Peyer's patch (tissue), 4 donors: ENCODE measurements at regions not wholly inside any gene's neighbourhood (a gene's known extent, or its start where the extent isn't known, plus 50 kb on each side); places are given as distances from the start of the nearest gene placed in this dataset.
"Not testable (repeated sequence)": the region's sequence is repeated elsewhere in the genome, so short reads cannot be mapped to it uniquely, and the experiment has no call there.

Experiments
- DNase-seq, 3 donors: peaks; one replicate each; pipeline ENCODE4 v3.0.0-alpha.2; 2017 to 2019
- H3K27ac ChIP-seq, 4 donors: fragments of 200-600 bp; sonication (generic); one replicate each; pipeline ENCODE4 v1.5.1; 2016 to 2019
- H3K27me3 ChIP-seq, 2 donors: fragments of 200-600 bp; sonication (generic); one replicate each; pipeline ENCODE4 v1.5.1; 2019
- H3K36me3 ChIP-seq, 3 donors: fragments of 200-600 bp; sonication (generic); one replicate each; pipeline ENCODE4 v1.5.1; 2016 to 2019
- H3K4me1 ChIP-seq, 4 donors: fragments of 200-600 bp; sonication (generic); one replicate each; pipeline ENCODE4 v1.5.1; 2016 to 2019
- H3K4me3 ChIP-seq, 4 donors: fragments of 200-600 bp; sonication (generic); 1 replicate in 3 of 4; 2 replicates in 1 of 4; pipeline ENCODE4 v1.5.1; 2016 to 2019; ENCODE audit warnings: mild to moderate bottlenecking in 1 of 4
- H3K9me3 ChIP-seq, 4 donors: fragments of 200-600 bp; sonication (generic); one replicate each; pipeline ENCODE4 v1.5.1; 2016 to 2019; ENCODE audit warnings: mild to moderate bottlenecking in 1 of 4
- POLR2A ChIP-seq, 2 donors: fragments of 450-650 bp; IDR thresholded peaks; one replicate each; pipeline ENCODE4 v1.5.1; 2017; ENCODE audit warnings: antibody characterized with exemption in 2 of 2, mild to moderate bottlenecking in 2 of 2, moderate library complexity in 2 of 2
- TF ChIP-seq, protein P1 (sequence below), 6 experiments: fragments of 450-650 bp in 4 of 6; fragments of 200-600 bp in 2 of 6; sonication (generic) in 1 of 6; IDR thresholded peaks; one replicate each; pipeline ENCODE4 v1.5.1; 2017 to 2019; ENCODE audit warnings: antibody characterized with exemption in 6 of 6, mild to moderate bottlenecking in 3 of 6, moderate library complexity in 1 of 6

DNA sequence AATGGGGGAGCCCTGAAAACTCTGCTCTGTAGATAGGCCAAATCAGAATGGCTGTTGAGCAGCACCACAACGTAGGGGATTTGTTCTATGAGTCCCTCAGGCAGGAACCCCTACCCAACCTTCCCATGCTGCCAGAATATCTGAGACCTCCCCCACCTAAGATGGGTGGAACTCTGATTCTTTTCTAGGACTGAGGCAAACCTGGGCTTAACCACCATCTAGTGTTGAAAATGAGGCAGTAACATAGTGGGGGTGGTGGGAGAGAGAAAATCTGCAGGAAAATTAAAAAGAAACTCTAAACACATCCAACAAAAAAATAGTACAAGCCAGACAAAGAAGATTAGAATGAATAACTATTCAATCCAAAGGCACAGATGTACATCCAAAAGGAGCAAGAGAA, 228.4 kb downstream of the ATPSCKMT start:
- no peaks in the 10 kb centered on the region for H3K36me3 ChIP-seq
- peaks cover 0 to 4% (median 0%) of the 10 kb centered on the region in 4 donors for H3K9me3 ChIP-seq
- no peaks in the 10 kb centered on the region for H3K4me1 ChIP-seq
- no peak overlapping the region for H3K27ac ChIP-seq
- no peak for TF ChIP-seq POLR2A (IDR thresholded peaks at IDR 0.05)
- TF ChIP-seq, protein P1, sequence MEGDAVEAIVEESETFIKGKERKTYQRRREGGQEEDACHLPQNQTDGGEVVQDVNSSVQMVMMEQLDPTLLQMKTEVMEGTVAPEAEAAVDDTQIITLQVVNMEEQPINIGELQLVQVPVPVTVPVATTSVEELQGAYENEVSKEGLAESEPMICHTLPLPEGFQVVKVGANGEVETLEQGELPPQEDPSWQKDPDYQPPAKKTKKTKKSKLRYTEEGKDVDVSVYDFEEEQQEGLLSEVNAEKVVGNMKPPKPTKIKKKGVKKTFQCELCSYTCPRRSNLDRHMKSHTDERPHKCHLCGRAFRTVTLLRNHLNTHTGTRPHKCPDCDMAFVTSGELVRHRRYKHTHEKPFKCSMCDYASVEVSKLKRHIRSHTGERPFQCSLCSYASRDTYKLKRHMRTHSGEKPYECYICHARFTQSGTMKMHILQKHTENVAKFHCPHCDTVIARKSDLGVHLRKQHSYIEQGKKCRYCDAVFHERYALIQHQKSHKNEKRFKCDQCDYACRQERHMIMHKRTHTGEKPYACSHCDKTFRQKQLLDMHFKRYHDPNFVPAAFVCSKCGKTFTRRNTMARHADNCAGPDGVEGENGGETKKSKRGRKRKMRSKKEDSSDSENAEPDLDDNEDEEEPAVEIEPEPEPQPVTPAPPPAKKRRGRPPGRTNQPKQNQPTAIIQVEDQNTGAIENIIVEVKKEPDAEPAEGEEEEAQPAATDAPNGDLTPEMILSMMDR (IDR thresholded peaks at IDR 0.05), result no peak
- H3K4me3 ChIP-seq, result no peak overlapping the region
- DNase-seq, result no peak
- H3K27me3 ChIP-seq, result no peaks in the 10 kb centered on the region

DNA sequence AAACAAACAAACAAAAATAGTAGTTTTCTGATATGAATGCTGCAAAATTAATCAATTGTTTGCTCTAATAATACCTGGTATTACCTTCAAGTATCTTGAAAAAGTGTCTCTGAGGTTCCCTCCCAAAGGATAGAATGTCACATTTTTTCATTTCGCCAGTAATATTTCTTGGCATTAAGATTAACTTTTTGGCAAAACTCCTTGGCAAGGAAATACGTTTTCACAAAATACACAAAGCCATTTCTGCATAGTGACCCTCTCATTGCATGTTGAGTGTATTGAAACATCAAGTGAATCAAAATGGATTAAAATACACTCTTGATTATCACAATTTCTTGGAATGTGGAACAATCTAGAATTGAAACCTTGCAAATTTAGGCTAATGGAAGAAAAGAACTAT, 230.5 kb downstream of the ATPSCKMT start:
- Histone ChIP-seq H3K4me1 (no peaks in the 10 kb centered on the region), H3K27ac (no peak overlapping the region), H3K36me3 (no peaks in the 10 kb centered on the region), H3K27me3 (no peaks in the 10 kb centered on the region), H3K4me3 (no peak overlapping the region), H3K9me3 (peaks cover 0 to 4% (median 0%) of the 10 kb centered on the region in 4 donors)
- no peak for DNase-seq
- no peak for TF ChIP-seq POLR2A (IDR thresholded peaks at IDR 0.05)
- TF ChIP-seq, protein P1 (IDR thresholded peaks at IDR 0.05), result no peak

DNA sequence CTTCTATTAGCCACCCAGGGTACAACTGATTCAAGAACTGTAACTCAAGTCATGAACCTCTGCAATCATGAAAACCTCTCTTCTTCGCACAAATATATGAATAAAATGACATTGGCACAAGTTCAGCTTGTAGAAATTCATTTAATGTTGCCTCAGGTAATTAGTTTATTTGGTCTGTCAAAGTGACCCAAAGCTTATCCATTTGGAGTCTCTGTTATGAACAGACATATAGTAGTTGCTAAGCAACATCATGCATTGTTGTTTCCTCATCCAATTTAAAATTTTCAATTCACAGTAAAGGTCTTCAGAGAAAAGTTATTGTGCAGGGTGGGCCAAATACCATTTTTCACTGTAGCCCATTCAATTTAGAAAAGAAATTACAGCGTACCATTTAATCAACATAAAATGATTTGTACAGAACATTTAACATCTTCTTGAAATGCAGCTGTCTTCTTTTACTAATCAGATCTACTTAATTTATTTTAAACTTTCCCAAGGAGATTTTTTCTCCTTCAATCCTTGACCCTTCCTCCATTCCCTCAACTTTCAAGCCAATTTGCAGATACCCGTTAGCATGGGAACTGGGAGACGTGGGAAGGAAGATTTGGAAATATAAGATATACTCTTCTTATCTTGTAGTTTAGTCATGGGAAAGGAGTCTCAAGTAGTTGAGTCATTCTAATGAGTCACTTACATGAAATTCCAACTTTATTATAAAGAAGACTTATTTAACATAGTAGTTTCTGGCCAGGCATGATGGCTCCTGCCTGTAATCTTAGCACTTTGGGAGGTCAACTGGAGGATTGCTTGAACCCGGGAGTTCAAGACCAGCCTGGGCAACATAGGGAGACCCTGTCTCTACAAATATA, 231.3 kb downstream of the ATPSCKMT start:
- no peak overlapping the region for H3K4me3 ChIP-seq
- H3K4me1 ChIP-seq, result no peaks in the 10 kb centered on the region
- no peaks in the 10 kb centered on the region for H3K36me3 ChIP-seq
- no peaks in the 10 kb centered on the region for H3K27me3 ChIP-seq
- TF ChIP-seq, protein P1 (IDR thresholded peaks at IDR 0.05), result no peak
- no peak for TF ChIP-seq POLR2A (IDR thresholded peaks at IDR 0.05)
- DNase-seq, result no peak
- no peak overlapping the region for H3K27ac ChIP-seq
- peaks cover 0 to 4% (median 0%) of the 10 kb centered on the region in 4 donors for H3K9me3 ChIP-seq

DNA sequence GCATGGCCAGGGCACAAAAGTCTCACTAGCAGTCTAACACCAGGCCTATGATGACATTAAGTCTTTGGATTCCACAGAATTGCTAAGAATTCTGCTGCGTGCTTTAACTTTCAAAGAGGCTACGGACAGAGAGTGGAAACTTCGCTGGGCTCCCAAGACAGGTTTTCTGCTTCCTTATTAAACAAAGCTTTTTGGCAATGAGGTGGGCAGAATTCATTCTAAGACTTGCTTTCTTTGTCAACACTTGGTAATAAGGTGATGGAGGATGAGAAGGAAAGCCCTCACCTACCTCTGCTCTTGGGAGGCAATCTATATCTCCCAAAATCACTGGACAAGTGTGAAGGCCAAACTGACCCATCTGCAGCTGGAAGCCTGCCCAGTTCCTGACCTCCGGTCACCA, 231.9 kb downstream of the ATPSCKMT start:
- DNase-seq, result no peak
- no peak overlapping the region for H3K4me3 ChIP-seq
- no peak for TF ChIP-seq POLR2A (IDR thresholded peaks at IDR 0.05)
- TF ChIP-seq, protein P1 (IDR thresholded peaks at IDR 0.05), result no peak
- H3K36me3 ChIP-seq, result no peaks in the 10 kb centered on the region
- no peaks in the 10 kb centered on the region for H3K27me3 ChIP-seq
- no peak overlapping the region for H3K27ac ChIP-seq
- H3K9me3 ChIP-seq, result peaks cover 0 to 4% (median 0%) of the 10 kb centered on the region in 4 donors
- H3K4me1 ChIP-seq, result no peaks in the 10 kb centered on the region

DNA sequence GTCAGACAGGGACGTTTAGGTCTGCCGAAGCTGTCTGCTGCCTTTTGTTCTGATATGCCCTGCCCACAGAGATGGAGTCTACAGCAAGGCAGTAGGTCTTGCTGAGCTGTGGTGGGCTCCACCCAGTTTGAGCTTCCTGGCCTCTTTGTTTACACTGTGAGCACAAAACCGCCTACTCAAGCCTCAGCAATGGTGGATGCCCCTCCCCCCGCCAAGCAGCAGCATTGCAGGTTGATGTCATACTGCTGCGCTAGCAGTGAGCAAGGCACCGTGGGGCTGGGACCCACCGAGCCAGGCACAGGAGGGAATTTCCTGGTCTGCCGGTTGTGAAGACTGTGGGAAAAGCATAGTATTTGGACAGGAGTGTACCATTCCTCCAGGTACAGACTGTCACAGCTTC, 233.1 kb downstream of the ATPSCKMT start:
- H3K4me1 ChIP-seq, DNase-seq, H3K9me3 ChIP-seq, H3K4me3 ChIP-seq, H3K27ac ChIP-seq, H3K36me3 ChIP-seq, H3K27me3 ChIP-seq: not testable (repeated sequence)

DNA sequence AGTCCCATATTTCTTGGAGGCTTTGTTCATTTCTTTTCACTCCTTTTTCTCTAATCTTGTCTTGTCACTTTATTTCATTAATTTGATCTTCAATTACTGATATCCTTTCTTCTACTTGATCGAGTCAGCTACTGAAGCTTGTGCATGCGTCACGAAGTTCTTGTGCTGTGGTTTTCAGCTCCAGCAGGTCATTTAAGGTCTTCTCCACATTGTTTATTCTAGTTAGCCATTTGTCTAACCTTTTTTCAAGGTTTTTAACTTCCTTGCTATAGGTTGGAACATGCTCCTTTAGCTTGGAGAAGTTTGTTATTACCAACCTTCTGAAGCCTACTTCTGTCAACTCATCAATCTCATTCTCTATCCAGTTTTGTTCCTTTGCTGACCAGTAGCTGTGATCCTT, 234.0 kb downstream of the ATPSCKMT start:
- not testable (repeated sequence) for H3K4me1 ChIP-seq, DNase-seq, H3K9me3 ChIP-seq, H3K36me3 ChIP-seq, H3K27me3 ChIP-seq, H3K27ac ChIP-seq, H3K4me3 ChIP-seq
